HepG2 (cell line): ENCODE measurements at regions not wholly inside any gene's neighbourhood (a gene's known extent, or its start where the extent isn't known, plus 50 kb on each side); places are given as distances from the start of the nearest gene placed in this dataset.

ENCODE experiments used
- ATAC-seq: fragments of 200-7000 bp; cut with Tn5 transposase; 3 replicates; pipeline ENCODE4 v1.9.1; 2020; ENCODE audit warnings: mild to moderate bottlenecking, moderate library complexity
- BruUV-seq: library from RNA; stranded (reverse); fragments of 400-500 nt; replicated peaks from 2 replicates; lab custom pipeline; 2021; lab: Mats Ljungman, UMichigan
- CTCF ChIA-PET: fragments of 300-600 bp; formaldehyde crosslinking; extraction: SDS; loops from one replicate; lab custom pipeline; 2021; ENCODE audit warnings: low total read pairs, inconsistent platforms, low intra/inter-chr PET ratio; lab: Yijun Ruan, JAX
- POLR2A ChIA-PET: fragments of 350-600 bp; sonication (Branson Sonifier 250); formaldehyde crosslinking; loops from one replicate; lab custom pipeline; 2020; ENCODE audit warnings: antibody characterized with exemption, inconsistent platforms; lab: Yijun Ruan, JAX
- DNase-seq: peaks from one replicate; pipeline ENCODE4 v3.0.0-alpha.2; 2015; ENCODE audit warnings: low spot score
- FAIRE-seq: peaks from 3 replicates; lab custom pipeline; 2011; peaks lifted over from hg19 to GRCh38; lab: Jason Lieb, UNC
- H2AFZ ChIP-seq: one replicate; pipeline ENCODE4 v1.6.1; 2011; ENCODE audit warnings: low read length, inconsistent platforms
- H3K27ac ChIP-seq: fragments of 300-600 bp; 3 replicates; pipeline ENCODE4 v1.8.0; 2011; ENCODE audit warnings: mixed run types, mild to moderate bottlenecking, mixed read lengths, low read length, inconsistent platforms; ENCODE audit not compliant: insufficient read depth; ENCODE audit errors: extremely low read length
- H3K27me3 ChIP-seq, 2 experiments: fragments of 200-600 bp in 1 of 2; 2 replicates in 1 of 2; 3 replicates in 1 of 2; pipeline versions ENCODE4 v1.6.0 to v1.8.0; 2011; ENCODE audit warnings: low read length in 2 of 2, mild to moderate bottlenecking in 2 of 2, moderate library complexity in 2 of 2, inconsistent platforms in 1 of 2; ENCODE audit not compliant: insufficient read depth in 2 of 2, control insufficient read depth in 1 of 2
- H3K36me3 ChIP-seq, 2 experiments: fragments of 200-600 bp in 1 of 2; replicated peaks in 1 of 2; 2 replicates in 1 of 2; 3 replicates in 1 of 2; pipeline versions ENCODE4 v1.5.1 to v1.8.0; 2011; ENCODE audit warnings: low read length in 2 of 2, inconsistent platforms in 1 of 2; ENCODE audit not compliant: insufficient read depth in 2 of 2, control insufficient read depth in 1 of 2
- H3K4me1 ChIP-seq: 2 replicates; pipeline ENCODE4 v1.5.1; 2012; ENCODE audit warnings: low read length, inconsistent platforms; ENCODE audit not compliant: insufficient read depth
- H3K4me2 ChIP-seq: 2 replicates; pipeline ENCODE4 v1.6.0; 2011; ENCODE audit warnings: low read depth, low read length, inconsistent platforms
- H3K4me3 ChIP-seq, 3 experiments: fragments of 200-600 bp in 1 of 3; sonication (generic), shearing (Covaris generic) in 1 of 3; replicated peaks in 1 of 3; 2 replicates each; pipeline ENCODE4 v1.5.1; 2011 to 2016; ENCODE audit warnings: low read length in 3 of 3, inconsistent platforms in 2 of 3, low read depth in 2 of 3, mild to moderate bottlenecking in 2 of 3, control low read depth in 1 of 3, mixed read lengths in 1 of 3; ENCODE audit not compliant: insufficient read depth in 1 of 3
- H3K79me2 ChIP-seq: one replicate; pipeline ENCODE4 v1.6.1; 2011; ENCODE audit warnings: low read length, inconsistent platforms; ENCODE audit not compliant: insufficient read depth
- H3K9ac ChIP-seq: 2 replicates; pipeline ENCODE4 v1.6.0; 2011; ENCODE audit warnings: mild to moderate bottlenecking, low read depth, low read length, inconsistent platforms; ENCODE audit not compliant: insufficient read depth
- H3K9me3 ChIP-seq: 2 replicates; pipeline ENCODE4 v1.5.1; 2012; ENCODE audit warnings: mild to moderate bottlenecking, low read length
- H4K20me1 ChIP-seq: 2 replicates; pipeline ENCODE4 v1.6.0; 2011; ENCODE audit warnings: inconsistent platforms, mild to moderate bottlenecking, low read length, moderate library complexity; ENCODE audit not compliant: insufficient read depth
- ATF7 ChIP-seq, 2 experiments: fragments of 450-650 bp in 1 of 2; sonication (generic) in 1 of 2; formaldehyde crosslinking in 1 of 2; IDR thresholded peaks; 2 replicates each; pipeline versions ENCODE4 v1.4.0 to v1.6.1; 2016 to 2020; ENCODE audit warnings: antibody characterized with exemption in 1 of 2, mild to moderate bottlenecking in 1 of 2, missing genetic modification reagents in 1 of 2
- CCAR2 ChIP-seq: fragments of 200-400 bp; formaldehyde crosslinking; optimal IDR thresholded peaks from 2 replicates; pipeline ENCODE3; 2018; ENCODE audit warnings: low read depth, mild to moderate bottlenecking, low read length, moderate library complexity
- MXI1 ChIP-seq: IDR thresholded peaks from 3 replicates; pipeline ENCODE4 v1.6.1; 2012; ENCODE audit warnings: low read depth, low read length, inconsistent platforms, borderline replicate concordance
- NR2F6 ChIP-seq, 2 experiments: IDR thresholded peaks; 2 replicates each; pipeline ENCODE4 v1.6.1; 2016; ENCODE audit warnings: antibody characterized with exemption in 1 of 2, mild to moderate bottlenecking in 1 of 2
- PHF8 ChIP-seq: sonication (generic); formaldehyde crosslinking; IDR thresholded peaks from 2 replicates; pipeline ENCODE4 v1.5.0; 2020; ENCODE audit warnings: missing genetic modification reagents
- ZBTB7A ChIP-seq: sonication (generic); formaldehyde crosslinking; IDR thresholded peaks from 2 replicates; pipeline ENCODE4 v1.8.0; 2022; ENCODE audit warnings: mild to moderate bottlenecking, missing genetic modification reagents
- ZIK1 ChIP-seq: sonication (generic); formaldehyde crosslinking; IDR thresholded peaks from 2 replicates; pipeline ENCODE4 v1.5.0; 2020; ENCODE audit warnings: mild to moderate bottlenecking, low read depth, missing genetic modification reagents, borderline replicate concordance
- ZMAT3 ChIP-seq: sonication (generic); formaldehyde crosslinking; conservative IDR thresholded peaks from 2 replicates; pipeline ENCODE4 v1.7.0; 2021; ENCODE audit warnings: missing genetic modification reagents
- ZNF232 ChIP-seq: sonication (generic); formaldehyde crosslinking; IDR thresholded peaks from 2 replicates; pipeline ENCODE4 v1.4.0; 2020; ENCODE audit warnings: missing genetic modification reagents, borderline replicate concordance
- ZNF234 ChIP-seq: sonication (generic); formaldehyde crosslinking; conservative IDR thresholded peaks from 2 replicates; pipeline ENCODE4 v1.5.1; 2020; ENCODE audit warnings: mild to moderate bottlenecking, missing genetic modification reagents
- ZNF562 ChIP-seq: sonication (generic); formaldehyde crosslinking; IDR thresholded peaks from 2 replicates; pipeline ENCODE4 v1.8.0; 2022; ENCODE audit warnings: missing genetic modification reagents, borderline replicate concordance
- ZNF564 ChIP-seq: sonication (generic); formaldehyde crosslinking; IDR thresholded peaks from 2 replicates; pipeline ENCODE4 v1.8.1; 2023; ENCODE audit warnings: mild to moderate bottlenecking, missing genetic modification reagents
- ZNF746 ChIP-seq: sonication (generic); formaldehyde crosslinking; IDR thresholded peaks from 2 replicates; pipeline ENCODE4 v1.8.0; 2022; ENCODE audit warnings: mild to moderate bottlenecking, missing genetic modification reagents
- ZNF800 ChIP-seq: sonication (generic); formaldehyde crosslinking; IDR thresholded peaks from 2 replicates; pipeline ENCODE4 v1.4.0; 2020; ENCODE audit warnings: missing genetic modification reagents
- ZNF883 ChIP-seq: sonication (generic); formaldehyde crosslinking; IDR thresholded peaks from 2 replicates; pipeline ENCODE4 v1.5.1; 2020; ENCODE audit warnings: mild to moderate bottlenecking, missing genetic modification reagents; ENCODE audit errors: not compliant biosample characterization
- ZXDC ChIP-seq: sonication (generic); formaldehyde crosslinking; IDR thresholded peaks from 2 replicates; pipeline ENCODE4 v1.5.0; 2020; ENCODE audit warnings: mild to moderate bottlenecking, missing genetic modification reagents
- WGBS: methylation state at CpG from one replicate; pipeline ENCODE4 v1.1.6; 2017; ENCODE audit warnings: low lambda C conversion rate; 5-methylcytosine and 5-hydroxymethylcytosine counted together
- in situ Hi-C: cut with HindIII; loops from 2 replicates; pipeline ENCODE4 v1.10.0; 2017; ENCODE audit warnings: low pct_unique_long_range_greater_than_20kb; ENCODE audit not compliant: extremely low pct_ligation_motif_present
- intact Hi-C: fragments of 100-400 bp; cut with micrococcal nuclease; formaldehyde crosslinking; loops from one replicate; pipeline ENCODE4 v1.10.0; 2022; ENCODE audit not compliant: unreplicated experiment

GRCh38 chr3:29072611-29073010 lies 208.3 kb upstream of the RBMS3 start (continued):
- TF ChIP-seq ZXDC: no peak
- no peak for TF ChIP-seq MXI1
- no peak for TF ChIP-seq ZNF232 (CRISPR knock-in tag)
- TF ChIP-seq NR2F6 (IDR thresholded peaks at IDR 0.05): no peak
- no peak for TF ChIP-seq NR2F6 (CRISPR knock-in tag; IDR thresholded peaks at IDR 0.05)
- TF ChIP-seq PHF8: no peak
- TF ChIP-seq ZNF234 (CRISPR knock-in tag): no peak
- no peak for TF ChIP-seq ZBTB7A (CRISPR knock-in tag)
- TF ChIP-seq CCAR2: no peak
- TF ChIP-seq, all 625 proteins: peak for 0

DNA sequence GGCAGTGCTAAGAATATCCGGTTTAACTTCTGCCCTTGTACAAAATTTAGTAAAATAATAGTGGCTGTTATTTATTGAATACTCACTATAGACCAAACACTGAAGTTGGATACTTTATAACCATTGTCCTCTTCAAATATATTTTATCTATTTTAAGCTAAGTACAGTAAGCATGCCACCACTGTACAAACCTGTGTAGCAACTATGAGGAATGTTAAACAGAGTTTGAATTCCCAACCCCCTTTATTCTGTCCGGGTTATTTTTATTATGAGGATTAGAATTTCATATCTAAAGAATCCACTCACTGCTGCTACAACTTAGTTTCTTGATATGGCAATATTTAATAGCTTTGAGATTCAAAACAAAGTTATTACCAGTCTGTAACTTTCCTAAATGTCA lies 203.5 kb upstream of the RBMS3 start:
- Histone ChIP-seq H4K20me1 (no peaks in the 10 kb centered on the region), H3K27me3 (no peaks in the 10 kb centered on the region), H3K9ac (no peak overlapping the region), H3K4me2 (no peak overlapping the region), H3K4me3 (no peak overlapping the region), H3K79me2 (no peaks in the 10 kb centered on the region), H3K9me3 (peaks cover 14% of the 10 kb centered on the region), H3K4me1 (no peaks in the 10 kb centered on the region), H2AFZ (no peak overlapping the region), H3K27ac (no peak overlapping the region), H3K36me3 (no peaks in the 10 kb centered on the region)
- intact Hi-C loops: no loop called here
- DNase-seq (no peak), FAIRE-seq (no peak), ATAC-seq (no peak)
- no TSS peak for BruUV-seq
- in situ Hi-C loops: no loop called here
- POLR2A ChIA-PET: no interaction called here
- CTCF ChIA-PET: no interaction called here
- WGBS: 2% methylated on average over 2 of the region's 2 CpGs
- TF ChIP-seq ZNF883 (CRISPR knock-in tag) (no peak), ZNF562 (CRISPR knock-in tag) (no peak), ZMAT3 (CRISPR knock-in tag) (no peak), ZNF746 (CRISPR knock-in tag) (no peak), ATF7 (IDR thresholded peaks at IDR 0.05) (no peak), ATF7 (CRISPR knock-in tag; IDR thresholded peaks at IDR 0.05) (no peak), ZNF800 (CRISPR knock-in tag) (no peak), ZIK1 (CRISPR knock-in tag) (no peak), ZNF564 (CRISPR knock-in tag) (no peak)
